Loucy (cell line): ENCODE measurements at regions not wholly inside any gene's neighbourhood (a gene's known extent, or its start where the extent isn't known, plus 50 kb on each side); places are given as distances from the start of the nearest gene placed in this dataset.

Experiments used
- CTCF ChIP-seq: fragments of 200-600 bp; sonication (generic); conservative IDR thresholded peaks from 2 replicates; pipeline ENCODE4 v1.5.1; 2014; ENCODE audit warnings: mild to moderate bottlenecking, antibody characterized with exemption, low read length
- EZH2phosphoT487 ChIP-seq: fragments of 200-600 bp; IDR thresholded peaks from 2 replicates; pipeline ENCODE4 v1.6.1; 2018; ENCODE audit warnings: antibody characterized with exemption, mild to moderate bottlenecking, moderate library complexity, borderline replicate concordance

- no peak for TF ChIP-seq CTCF
- TF ChIP-seq EZH2phosphoT487: no peak
These were observed 477.6 kb downstream of the PTPRC start for GRCh38 chr1:199116488-199116887.
